ENCODE measurements at regions not wholly inside any gene's neighbourhood (a gene's known extent, or its start where the extent isn't known, plus 50 kb on each side); places are given as distances from the start of the nearest gene placed in this dataset.
"Not testable (repeated sequence)": the region's sequence is repeated elsewhere in the genome, so short reads cannot be mapped to it uniquely, and the experiment has no call there.

- H3K36me3 ChIP-seq; H3K27ac ChIP-seq; H3K9me3 ChIP-seq; in situ Hi-C loops (cut with MboI; ENCODE audit: low sequenced_read_pairs in 4 of 4); intact Hi-C loops (cut with DNase I; ENCODE audit: low total_unique reads); DNase-seq; H3K4me3 ChIP-seq; ATAC-seq; H3K27me3 ChIP-seq; H3K4me1 ChIP-seq: not testable (repeated sequence)
Observed at GRCh38 chr7:149966444-149966843, 92.7 kb downstream of the ATP6V0E2 start.

- in situ Hi-C loops (cut with MboI; ENCODE audit: low sequenced_read_pairs in 4 of 4); H3K36me3 ChIP-seq; intact Hi-C loops (cut with DNase I; ENCODE audit: low total_unique reads); DNase-seq; H3K4me3 ChIP-seq; H3K27ac ChIP-seq; H3K9me3 ChIP-seq; H3K27me3 ChIP-seq; H3K4me1 ChIP-seq; ATAC-seq: not testable (repeated sequence)
Observed at GRCh38 chr7:149972977-149973376, 99.2 kb downstream of the ATP6V0E2 start.

DNA sequence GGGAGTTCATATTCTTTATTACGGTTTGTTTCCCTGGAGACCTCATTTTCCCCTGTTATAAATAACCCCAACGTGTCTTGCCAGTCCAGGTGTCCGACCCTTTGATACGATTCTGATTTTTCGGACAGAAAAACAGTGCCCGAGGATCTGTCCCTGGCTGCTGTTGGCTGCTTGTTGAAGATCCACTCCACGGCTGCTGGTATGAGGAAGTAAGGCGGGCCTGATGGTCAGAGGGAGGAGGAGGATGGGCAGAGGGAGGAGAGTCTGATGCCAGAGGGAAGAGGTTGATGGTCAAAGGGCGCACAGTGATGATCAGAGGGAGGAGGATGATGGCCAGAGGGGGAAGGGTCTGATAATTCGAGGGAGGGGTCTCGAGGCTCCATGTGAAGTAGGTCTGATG lies 99.9 kb downstream of the ATP6V0E2 start:
- in situ Hi-C loops (cut with MboI; ENCODE audit: low sequenced_read_pairs in 4 of 4); intact Hi-C loops (cut with DNase I; ENCODE audit: low total_unique reads): not testable (repeated sequence)

DNA sequence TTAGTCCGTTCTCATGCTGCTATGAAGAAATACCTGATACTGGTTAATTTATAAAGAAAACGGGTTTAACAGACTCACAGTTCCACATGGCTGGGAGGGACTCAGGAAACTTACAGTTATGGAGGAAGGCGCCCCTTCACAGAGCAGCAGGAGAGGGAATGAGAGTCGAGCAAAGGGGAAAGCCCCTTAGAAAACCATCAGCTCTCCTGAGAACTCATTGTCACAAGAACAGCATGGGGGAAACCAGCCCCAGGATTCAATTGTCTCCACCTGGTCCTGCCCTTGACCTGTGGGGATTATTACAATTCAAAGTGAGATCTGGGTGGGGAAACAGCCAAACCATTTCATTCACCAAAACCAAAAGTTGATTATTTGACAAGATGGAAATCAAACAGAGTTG lies 101.8 kb downstream of the ATP6V0E2 start:
- H3K27ac ChIP-seq; H3K27me3 ChIP-seq; in situ Hi-C loops (cut with MboI; ENCODE audit: low sequenced_read_pairs in 4 of 4); H3K4me3 ChIP-seq; H3K9me3 ChIP-seq; H3K4me1 ChIP-seq; ATAC-seq; DNase-seq; H3K36me3 ChIP-seq; intact Hi-C loops (cut with DNase I; ENCODE audit: low total_unique reads): not testable (repeated sequence)

More for the DNA sequence above, 99.9 kb downstream of the ATP6V0E2 start:
- not testable (repeated sequence) for H3K36me3 ChIP-seq, H3K27ac ChIP-seq, H3K27me3 ChIP-seq, H3K4me3 ChIP-seq, H3K4me1 ChIP-seq, DNase-seq, H3K9me3 ChIP-seq, ATAC-seq

- H3K27me3 ChIP-seq; H3K27ac ChIP-seq; intact Hi-C loops (cut with DNase I; ENCODE audit: low total_unique reads); H3K4me1 ChIP-seq; DNase-seq; ATAC-seq; H3K9me3 ChIP-seq; H3K4me3 ChIP-seq; in situ Hi-C loops (cut with MboI; ENCODE audit: low sequenced_read_pairs in 4 of 4); H3K36me3 ChIP-seq: not testable (repeated sequence)
Observed at GRCh38 chr7:149978537-149978936, 104.8 kb downstream of the ATP6V0E2 start.

DNA sequence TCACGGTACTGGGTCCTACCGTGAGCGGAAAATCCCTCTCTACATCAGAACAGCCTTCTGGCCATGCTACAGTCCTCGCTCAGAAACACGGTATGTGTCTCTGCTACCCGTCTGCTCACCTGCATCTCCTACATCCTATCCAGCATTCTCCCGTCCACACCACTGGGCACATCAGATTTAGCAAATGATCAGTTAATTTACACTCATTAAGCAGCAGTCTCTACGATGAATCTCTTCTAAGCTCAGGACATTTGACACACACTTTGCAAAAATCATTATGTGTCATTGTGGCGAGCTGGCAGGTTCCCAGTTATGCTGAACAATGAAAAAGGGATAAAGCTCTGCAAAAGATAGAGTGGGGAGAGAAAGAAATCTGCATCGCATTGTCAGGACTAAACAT lies 105.2 kb downstream of the ATP6V0E2 start:
- ATAC-seq; H3K27me3 ChIP-seq; DNase-seq; intact Hi-C loops (cut with DNase I; ENCODE audit: low total_unique reads); H3K27ac ChIP-seq; H3K4me1 ChIP-seq; in situ Hi-C loops (cut with MboI; ENCODE audit: low sequenced_read_pairs in 4 of 4); H3K9me3 ChIP-seq; H3K36me3 ChIP-seq; H3K4me3 ChIP-seq: not testable (repeated sequence)

GRCh38 chr7:149982537-149983112 lies 108.9 kb downstream of the ATP6V0E2 start:
- H3K4me3 ChIP-seq; DNase-seq; ATAC-seq; H3K9me3 ChIP-seq; intact Hi-C loops (cut with DNase I; ENCODE audit: low total_unique reads); H3K27me3 ChIP-seq; H3K27ac ChIP-seq; H3K4me1 ChIP-seq; H3K36me3 ChIP-seq; in situ Hi-C loops (cut with MboI; ENCODE audit: low sequenced_read_pairs in 4 of 4): not testable (repeated sequence)

DNA sequence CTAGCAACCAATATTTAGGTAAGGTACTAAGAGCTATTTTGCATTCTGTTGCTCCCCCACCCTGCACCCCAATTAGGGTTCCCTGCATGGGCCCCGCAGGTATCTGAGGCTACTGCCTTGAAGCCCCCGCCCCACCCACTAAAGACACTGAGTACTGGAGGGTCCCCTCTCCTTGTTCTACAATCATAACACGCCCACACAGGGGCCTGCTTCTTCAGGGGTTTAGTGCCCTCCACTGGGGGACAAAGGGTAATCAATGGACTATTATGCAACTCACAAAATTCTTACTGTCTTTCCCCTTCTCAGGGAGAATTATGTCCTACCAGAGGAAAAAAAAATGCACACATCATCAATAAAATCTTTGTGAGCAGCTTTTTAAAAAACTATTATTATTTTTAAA lies 113.1 kb downstream of the ATP6V0E2 start:
- ATAC-seq; H3K27ac ChIP-seq; H3K9me3 ChIP-seq; H3K36me3 ChIP-seq; H3K27me3 ChIP-seq; intact Hi-C loops (cut with DNase I; ENCODE audit: low total_unique reads); H3K4me1 ChIP-seq; H3K4me3 ChIP-seq; DNase-seq; in situ Hi-C loops (cut with MboI; ENCODE audit: low sequenced_read_pairs in 4 of 4): not testable (repeated sequence)

- H3K27me3 ChIP-seq; H3K4me1 ChIP-seq; H3K4me3 ChIP-seq; in situ Hi-C loops (cut with MboI; ENCODE audit: low sequenced_read_pairs in 4 of 4); intact Hi-C loops (cut with DNase I; ENCODE audit: low total_unique reads); H3K9me3 ChIP-seq; ATAC-seq; H3K27ac ChIP-seq; DNase-seq; H3K36me3 ChIP-seq: not testable (repeated sequence)
Observed at GRCh38 chr7:149991652-149992302, 118.0 kb downstream of the ATP6V0E2 start.

DNA sequence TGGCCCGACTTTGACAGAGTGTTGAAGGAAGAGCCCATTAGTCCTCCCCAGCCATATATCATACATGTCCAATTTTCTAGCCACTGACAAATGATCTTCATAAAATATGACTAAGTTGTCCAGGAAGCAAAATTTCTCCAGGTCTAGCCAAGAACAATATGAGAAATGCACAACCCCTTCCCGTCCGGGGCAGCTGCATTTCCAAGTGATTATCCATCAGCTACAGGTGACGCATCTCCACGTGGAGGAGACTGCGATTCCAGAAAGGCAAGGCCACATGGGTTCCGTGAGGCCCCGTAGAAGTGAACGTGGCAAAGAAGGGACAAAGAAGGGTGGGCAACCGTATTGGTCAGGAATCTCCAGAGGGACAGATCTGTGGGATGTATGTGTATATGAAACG lies 118.6 kb downstream of the ATP6V0E2 start:
- not testable (repeated sequence) for H3K27ac ChIP-seq, DNase-seq

GRCh38 chr7:149995369-149996026 lies 121.7 kb downstream of the ATP6V0E2 start:
- H3K9me3 ChIP-seq; H3K27ac ChIP-seq; in situ Hi-C loops (cut with MboI; ENCODE audit: low sequenced_read_pairs in 4 of 4); ATAC-seq; H3K4me1 ChIP-seq; DNase-seq; intact Hi-C loops (cut with DNase I; ENCODE audit: low total_unique reads); H3K36me3 ChIP-seq; H3K27me3 ChIP-seq; H3K4me3 ChIP-seq: not testable (repeated sequence)

More for the DNA sequence above, 118.6 kb downstream of the ATP6V0E2 start:
- in situ Hi-C loops (cut with MboI; ENCODE audit: low sequenced_read_pairs in 4 of 4); H3K4me1 ChIP-seq; H3K36me3 ChIP-seq; ATAC-seq; H3K4me3 ChIP-seq; H3K9me3 ChIP-seq; intact Hi-C loops (cut with DNase I; ENCODE audit: low total_unique reads); H3K27me3 ChIP-seq: not testable (repeated sequence)
